ENCODE measurements at regions not wholly inside any gene's neighbourhood (a gene's known extent, or its start where the extent isn't known, plus 50 kb on each side); places are given as distances from the start of the nearest gene placed in this dataset.

- TF ChIP-seq, protein P1, sequence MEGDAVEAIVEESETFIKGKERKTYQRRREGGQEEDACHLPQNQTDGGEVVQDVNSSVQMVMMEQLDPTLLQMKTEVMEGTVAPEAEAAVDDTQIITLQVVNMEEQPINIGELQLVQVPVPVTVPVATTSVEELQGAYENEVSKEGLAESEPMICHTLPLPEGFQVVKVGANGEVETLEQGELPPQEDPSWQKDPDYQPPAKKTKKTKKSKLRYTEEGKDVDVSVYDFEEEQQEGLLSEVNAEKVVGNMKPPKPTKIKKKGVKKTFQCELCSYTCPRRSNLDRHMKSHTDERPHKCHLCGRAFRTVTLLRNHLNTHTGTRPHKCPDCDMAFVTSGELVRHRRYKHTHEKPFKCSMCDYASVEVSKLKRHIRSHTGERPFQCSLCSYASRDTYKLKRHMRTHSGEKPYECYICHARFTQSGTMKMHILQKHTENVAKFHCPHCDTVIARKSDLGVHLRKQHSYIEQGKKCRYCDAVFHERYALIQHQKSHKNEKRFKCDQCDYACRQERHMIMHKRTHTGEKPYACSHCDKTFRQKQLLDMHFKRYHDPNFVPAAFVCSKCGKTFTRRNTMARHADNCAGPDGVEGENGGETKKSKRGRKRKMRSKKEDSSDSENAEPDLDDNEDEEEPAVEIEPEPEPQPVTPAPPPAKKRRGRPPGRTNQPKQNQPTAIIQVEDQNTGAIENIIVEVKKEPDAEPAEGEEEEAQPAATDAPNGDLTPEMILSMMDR (IDR thresholded peaks at IDR 0.05; ENCODE audit: low read depth, low read length, missing input control): no peak
- no peak for TF ChIP-seq EGR1 (IDR thresholded peaks at IDR 0.05; ENCODE audit: low read depth in 2 of 2)
Observed at GRCh38 chr3:63097396-63097795, 180.7 kb upstream of the SYNPR start (continued).

GRCh38 chr3:63116922-63117321 is 161.2 kb upstream of the SYNPR start:
- Histone ChIP-seq H3K36me3 (ENCODE audit: control insufficient read depth in 4 of 4, insufficient read depth in 3 of 4, low read depth in 1 of 4, low read length in 3 of 4) (no peaks in the 10 kb centered on the region), H3K4me1 (ENCODE audit: control insufficient read depth in 4 of 4, insufficient read depth in 4 of 4, low read length in 3 of 4) (no peaks in the 10 kb centered on the region), H3K27me3 (ENCODE audit: control insufficient read depth in 4 of 4, insufficient read depth in 4 of 4, low read length in 3 of 4) (no peaks in the 10 kb centered on the region), H3K4me3 (ENCODE audit: low read depth in 1 of 3, low read length in 3 of 3) (no peak overlapping the region), H3K9me3 (ENCODE audit: control insufficient read depth in 4 of 4, low read length in 3 of 4) (peaks cover 0 to 5% (median 0%) of the 10 kb centered on the region in 4 donors), H3K27ac (ENCODE audit: low read depth in 1 of 2, low read length in 2 of 2) (no peak overlapping the region), H3K9ac (ENCODE audit: low read depth in 1 of 2, low read length in 2 of 2) (no peak overlapping the region)
- TF ChIP-seq SP1 (IDR thresholded peaks at IDR 0.05): no peak
- TF ChIP-seq HNF4A (conservative IDR thresholded peaks at IDR 0.05): no peak
- TF ChIP-seq FOXA2 (IDR thresholded peaks at IDR 0.05): no peak
- TF ChIP-seq JUND (IDR thresholded peaks at IDR 0.05): no peak
- no peak for TF ChIP-seq RXRA (IDR thresholded peaks at IDR 0.05)
- TF ChIP-seq TAF1 (conservative IDR thresholded peaks at IDR 0.05): no peak
- no peak for TF ChIP-seq RAD21 (IDR thresholded peaks at IDR 0.05)
- TF ChIP-seq, protein P1 (IDR thresholded peaks at IDR 0.05; ENCODE audit: low read depth, low read length, missing input control): no peak
- TF ChIP-seq, protein P2, sequence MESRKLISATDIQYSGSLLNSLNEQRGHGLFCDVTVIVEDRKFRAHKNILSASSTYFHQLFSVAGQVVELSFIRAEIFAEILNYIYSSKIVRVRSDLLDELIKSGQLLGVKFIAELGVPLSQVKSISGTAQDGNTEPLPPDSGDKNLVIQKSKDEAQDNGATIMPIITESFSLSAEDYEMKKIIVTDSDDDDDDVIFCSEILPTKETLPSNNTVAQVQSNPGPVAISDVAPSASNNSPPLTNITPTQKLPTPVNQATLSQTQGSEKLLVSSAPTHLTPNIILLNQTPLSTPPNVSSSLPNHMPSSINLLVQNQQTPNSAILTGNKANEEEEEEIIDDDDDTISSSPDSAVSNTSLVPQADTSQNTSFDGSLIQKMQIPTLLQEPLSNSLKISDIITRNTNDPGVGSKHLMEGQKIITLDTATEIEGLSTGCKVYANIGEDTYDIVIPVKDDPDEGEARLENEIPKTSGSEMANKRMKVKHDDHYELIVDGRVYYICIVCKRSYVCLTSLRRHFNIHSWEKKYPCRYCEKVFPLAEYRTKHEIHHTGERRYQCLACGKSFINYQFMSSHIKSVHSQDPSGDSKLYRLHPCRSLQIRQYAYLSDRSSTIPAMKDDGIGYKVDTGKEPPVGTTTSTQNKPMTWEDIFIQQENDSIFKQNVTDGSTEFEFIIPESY (IDR thresholded peaks at IDR 0.05): no peak
- TF ChIP-seq FOXA1 (IDR thresholded peaks at IDR 0.05): no peak
- TF ChIP-seq NR2F2 (IDR thresholded peaks at IDR 0.05): no peak
- no peak for TF ChIP-seq ATF3 (IDR thresholded peaks at IDR 0.05)
- no peak for TF ChIP-seq GABPA (IDR thresholded peaks at IDR 0.05 in 1 of 2, conservative IDR thresholded peaks at IDR 0.05 in 1 of 2)
- TF ChIP-seq, protein P3, sequence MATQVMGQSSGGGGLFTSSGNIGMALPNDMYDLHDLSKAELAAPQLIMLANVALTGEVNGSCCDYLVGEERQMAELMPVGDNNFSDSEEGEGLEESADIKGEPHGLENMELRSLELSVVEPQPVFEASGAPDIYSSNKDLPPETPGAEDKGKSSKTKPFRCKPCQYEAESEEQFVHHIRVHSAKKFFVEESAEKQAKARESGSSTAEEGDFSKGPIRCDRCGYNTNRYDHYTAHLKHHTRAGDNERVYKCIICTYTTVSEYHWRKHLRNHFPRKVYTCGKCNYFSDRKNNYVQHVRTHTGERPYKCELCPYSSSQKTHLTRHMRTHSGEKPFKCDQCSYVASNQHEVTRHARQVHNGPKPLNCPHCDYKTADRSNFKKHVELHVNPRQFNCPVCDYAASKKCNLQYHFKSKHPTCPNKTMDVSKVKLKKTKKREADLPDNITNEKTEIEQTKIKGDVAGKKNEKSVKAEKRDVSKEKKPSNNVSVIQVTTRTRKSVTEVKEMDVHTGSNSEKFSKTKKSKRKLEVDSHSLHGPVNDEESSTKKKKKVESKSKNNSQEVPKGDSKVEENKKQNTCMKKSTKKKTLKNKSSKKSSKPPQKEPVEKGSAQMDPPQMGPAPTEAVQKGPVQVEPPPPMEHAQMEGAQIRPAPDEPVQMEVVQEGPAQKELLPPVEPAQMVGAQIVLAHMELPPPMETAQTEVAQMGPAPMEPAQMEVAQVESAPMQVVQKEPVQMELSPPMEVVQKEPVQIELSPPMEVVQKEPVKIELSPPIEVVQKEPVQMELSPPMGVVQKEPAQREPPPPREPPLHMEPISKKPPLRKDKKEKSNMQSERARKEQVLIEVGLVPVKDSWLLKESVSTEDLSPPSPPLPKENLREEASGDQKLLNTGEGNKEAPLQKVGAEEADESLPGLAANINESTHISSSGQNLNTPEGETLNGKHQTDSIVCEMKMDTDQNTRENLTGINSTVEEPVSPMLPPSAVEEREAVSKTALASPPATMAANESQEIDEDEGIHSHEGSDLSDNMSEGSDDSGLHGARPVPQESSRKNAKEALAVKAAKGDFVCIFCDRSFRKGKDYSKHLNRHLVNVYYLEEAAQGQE (IDR thresholded peaks at IDR 0.05): no peak
- TF ChIP-seq EGR1 (IDR thresholded peaks at IDR 0.05; ENCODE audit: low read depth in 2 of 2): no peak
- TF ChIP-seq MAX (IDR thresholded peaks at IDR 0.05): no peak
- no peak for TF ChIP-seq HNF4G (IDR thresholded peaks at IDR 0.05)
- no peak for TF ChIP-seq YY1 (IDR thresholded peaks at IDR 0.05)
- no peak for DNase-seq (ENCODE audit: low spot score)
- 74% methylated on average over 3 of the region's 3 CpGs for WGBS

All from liver (tissue), 8 donors.